ENCODE measurements at regions not wholly inside any gene's neighbourhood (a gene's known extent, or its start where the extent isn't known, plus 50 kb on each side); places are given as distances from the start of the nearest gene placed in this dataset.

GRCh38 chr12:59999291-59999690 lies 403.5 kb downstream of the SLC16A7 start:
- H3K4me1 ChIP-seq (replicated peaks; ENCODE audit: insufficient read depth), result no peaks in the 10 kb centered on the region
- no peak overlapping the region for H3K4me2 ChIP-seq
- no peak for DNase-seq
- no peaks in the 10 kb centered on the region for H3K79me2 ChIP-seq (ENCODE audit: low read depth)
- no peaks in the 10 kb centered on the region for H3K9me2 ChIP-seq (ENCODE audit: insufficient read depth)
- TF ChIP-seq CTCF (conservative IDR thresholded peaks at IDR 0.05), result no peak
- TF ChIP-seq EZH2 (IDR thresholded peaks at IDR 0.05; ENCODE audit: low read depth), result no peak
- H2AFZ ChIP-seq, result no peak overlapping the region
- no peaks in the 10 kb centered on the region for H3K36me3 ChIP-seq (ENCODE audit: low read depth)
- H3K27ac ChIP-seq, result no peak overlapping the region
- POLR2A ChIA-PET (ENCODE audit: unreplicated experiment), result no interaction called here
- no peaks in the 10 kb centered on the region for H3F3A ChIP-seq (ENCODE audit: insufficient read depth, low read depth)
- intact Hi-C loops (cut with micrococcal nuclease; ENCODE audit: unreplicated experiment), result no loop called here
- no peaks in the 10 kb centered on the region for H3K27me3 ChIP-seq (ENCODE audit: insufficient read depth, low read depth)
- no peaks in the 10 kb centered on the region for H3K9me3 ChIP-seq (ENCODE audit: insufficient read depth, low read depth)
- CTCF ChIA-PET, result no interaction called here
- H4K20me1 ChIP-seq (ENCODE audit: insufficient read depth), result no peaks in the 10 kb centered on the region
- H3K4me3 ChIP-seq, result no peak overlapping the region
- BruUV-seq (replicated peaks), result no TSS peak

GRCh38 chr12:60010486-60010885 lies 414.7 kb downstream of the SLC16A7 start:
- no peaks in the 10 kb centered on the region for H4K20me1 ChIP-seq (ENCODE audit: insufficient read depth)
- H2AFZ ChIP-seq, result no peak overlapping the region
- TF ChIP-seq EZH2 (IDR thresholded peaks at IDR 0.05; ENCODE audit: low read depth) (no peak), CTCF (conservative IDR thresholded peaks at IDR 0.05) (no peak)
- no peak for DNase-seq
- no peaks in the 10 kb centered on the region for H3K4me1 ChIP-seq (replicated peaks; ENCODE audit: insufficient read depth)
- H3K4me2 ChIP-seq, result no peak overlapping the region
- no peaks in the 10 kb centered on the region for H3K27me3 ChIP-seq (ENCODE audit: insufficient read depth, low read depth)
- no peaks in the 10 kb centered on the region for H3K9me3 ChIP-seq (ENCODE audit: insufficient read depth, low read depth)
- BruUV-seq (replicated peaks), result no TSS peak
- no peaks in the 10 kb centered on the region for H3K36me3 ChIP-seq (ENCODE audit: low read depth)
- no peaks in the 10 kb centered on the region; the same call in 1 of the 2 replicates for H3K9me2 ChIP-seq (ENCODE audit: insufficient read depth)
- intact Hi-C loops (cut with micrococcal nuclease; ENCODE audit: unreplicated experiment), result no loop called here
- H3F3A ChIP-seq (ENCODE audit: insufficient read depth, low read depth), result no peaks in the 10 kb centered on the region
- no peak overlapping the region for H3K27ac ChIP-seq
- ChIA-PET CTCF (no interaction called here), POLR2A (ENCODE audit: unreplicated experiment) (interaction anchor here (0.7 kb wide), 1 partner anchor 499 kb away, joined by 5 read pairs; no protein-coding TSS in a partner anchor)
- no peak overlapping the region for H3K4me3 ChIP-seq
- H3K79me2 ChIP-seq (ENCODE audit: low read depth), result no peaks in the 10 kb centered on the region

- H3K27me3 ChIP-seq (ENCODE audit: insufficient read depth, low read depth), result no peaks in the 10 kb centered on the region
- H3K9me2 ChIP-seq (ENCODE audit: insufficient read depth), result no peaks in the 10 kb centered on the region; the same call in 1 of the 2 replicates
- no peaks in the 10 kb centered on the region for H4K20me1 ChIP-seq (ENCODE audit: insufficient read depth)
- no peak overlapping the region for H3K27ac ChIP-seq
- H3K4me3 ChIP-seq, result no peak overlapping the region
- no peak overlapping the region for H2AFZ ChIP-seq
- TF ChIP-seq EZH2 (IDR thresholded peaks at IDR 0.05; ENCODE audit: low read depth) (no peak), CTCF (conservative IDR thresholded peaks at IDR 0.05) (no peak)
- ChIA-PET CTCF (no interaction called here), POLR2A (ENCODE audit: unreplicated experiment) (no interaction called here)
- no peaks in the 10 kb centered on the region for H3K4me1 ChIP-seq (replicated peaks; ENCODE audit: insufficient read depth)
- no peaks in the 10 kb centered on the region for H3K36me3 ChIP-seq (ENCODE audit: low read depth)
- no peaks in the 10 kb centered on the region for H3K9me3 ChIP-seq (ENCODE audit: insufficient read depth, low read depth)
- intact Hi-C loops (cut with micrococcal nuclease; ENCODE audit: unreplicated experiment), result no loop called here
- no TSS peak for BruUV-seq (replicated peaks)
- DNase-seq, result no peak
- H3F3A ChIP-seq (ENCODE audit: insufficient read depth, low read depth), result no peaks in the 10 kb centered on the region
- no peaks in the 10 kb centered on the region for H3K79me2 ChIP-seq (ENCODE audit: low read depth)
- H3K4me2 ChIP-seq, result no peak overlapping the region
Measured at GRCh38 chr12:60012659-60013058, 416.8 kb downstream of the SLC16A7 start.
